Testis (tissue), 2 donors: ENCODE measurements at regions not wholly inside any gene's neighbourhood (a gene's known extent, or its start where the extent isn't known, plus 50 kb on each side); places are given as distances from the start of the nearest gene placed in this dataset.

Source experiments
- DNase-seq: peaks from one replicate; pipeline ENCODE4 v3.0.0-alpha.2; 2019
- H3K27ac ChIP-seq, 2 donors: fragments of 200-600 bp; sonication (generic); one replicate each; pipeline ENCODE4 v1.5.1; 2019
- H3K27me3 ChIP-seq: fragments of 200-600 bp; sonication (generic); one replicate; pipeline ENCODE4 v1.5.1; 2019
- H3K36me3 ChIP-seq: fragments of 200-600 bp; sonication (generic); one replicate; pipeline ENCODE4 v1.5.1; 2017; ENCODE audit warnings: low read depth; ENCODE audit errors: missing control alignments
- H3K4me1 ChIP-seq: fragments of 200-600 bp; sonication (generic); one replicate; pipeline ENCODE4 v1.5.1; 2019
- H3K4me3 ChIP-seq, 2 donors: fragments of 200-600 bp; sonication (generic); one replicate each; pipeline ENCODE4 v1.5.1; 2017 to 2019
- H3K9me3 ChIP-seq: fragments of 200-600 bp; sonication (generic); one replicate; pipeline ENCODE4 v1.5.1; 2017
- CTCF ChIP-seq, 3 experiments: fragments of 450-650 bp in 2 of 3; fragments of 200-600 bp in 1 of 3; sonication (generic) in 1 of 3; IDR thresholded peaks; one replicate each; pipeline ENCODE4 v1.5.1; 2016 to 2019; ENCODE audit warnings: antibody characterized with exemption in 3 of 3, mild to moderate bottlenecking in 2 of 3, moderate library complexity in 1 of 3
- POLR2A ChIP-seq: fragments of 450-650 bp; IDR thresholded peaks from one replicate; pipeline ENCODE4 v1.6.1; 2017; ENCODE audit warnings: antibody characterized with exemption, mild to moderate bottlenecking, moderate library complexity
- WGBS, 2 donors: methylation state at CpG; one replicate each; pipeline ENCODE4 v1.1.5; 2018; 5-methylcytosine and 5-hydroxymethylcytosine counted together
- intact Hi-C: fragments of 100-400 bp; cut with DNase I; formaldehyde crosslinking; loops from one replicate; pipeline ENCODE4 v1.15.1; 2023; ENCODE audit warnings: low total_unique reads

GRCh38 chr2:58769111-58769863 is 528.2 kb upstream of the FANCL start:
- Histone ChIP-seq H3K36me3 (no peaks in the 10 kb centered on the region), H3K27me3 (no peaks in the 10 kb centered on the region), H3K9me3 (no peaks in the 10 kb centered on the region), H3K27ac (no peak overlapping the region), H3K4me3 (no peak overlapping the region), H3K4me1 (no peaks in the 10 kb centered on the region)
- TF ChIP-seq CTCF (IDR thresholded peaks at IDR 0.05) (no peak), POLR2A (no peak)
- 60 to 67% methylated on average over 14 of the region's 14 CpGs for WGBS, 2 donors
- DNase-seq, result no peak
- intact Hi-C loops, result no loop called here

GRCh38 chr2:58768715-58769080 is 527.6 kb upstream of the FANCL start:
- H3K27ac ChIP-seq, result no peak overlapping the region
- no peak for TF ChIP-seq POLR2A
- no peak for TF ChIP-seq CTCF (IDR thresholded peaks at IDR 0.05)
- no peaks in the 10 kb centered on the region for H3K27me3 ChIP-seq
- WGBS, 2 donors, result 86 to 88% methylated on average over 4 of the region's 4 CpGs
- no peaks in the 10 kb centered on the region for H3K9me3 ChIP-seq
- intact Hi-C loops, result no loop called here
- no peaks in the 10 kb centered on the region for H3K4me1 ChIP-seq
- H3K4me3 ChIP-seq, result no peak overlapping the region
- H3K36me3 ChIP-seq, result no peaks in the 10 kb centered on the region
- no peak for DNase-seq

GRCh38 chr2:58767828-58768714 is 526.9 kb upstream of the FANCL start:
- Histone ChIP-seq H3K9me3 (no peaks in the 10 kb centered on the region), H3K27me3 (no peaks in the 10 kb centered on the region), H3K4me3 (no peak overlapping the region), H3K36me3 (no peaks in the 10 kb centered on the region), H3K4me1 (no peaks in the 10 kb centered on the region), H3K27ac (no peak overlapping the region)
- intact Hi-C loops, result no loop called here
- 80 to 88% methylated on average over 10 of the region's 10 CpGs for WGBS, 2 donors
- TF ChIP-seq CTCF (IDR thresholded peaks at IDR 0.05) (no peak), POLR2A (no peak)
- no peak for DNase-seq

GRCh38 chr2:58764338-58765104 is 523.4 kb upstream of the FANCL start:
- no peak overlapping the region for H3K4me3 ChIP-seq
- no peak for DNase-seq
- H3K36me3 ChIP-seq, result no peaks in the 10 kb centered on the region
- H3K27me3 ChIP-seq, result no peaks in the 10 kb centered on the region
- H3K4me1 ChIP-seq, result no peaks in the 10 kb centered on the region
- intact Hi-C loops, result no loop called here
- no peaks in the 10 kb centered on the region for H3K9me3 ChIP-seq
- WGBS, 2 donors, result 69 to 82% methylated on average over 4 of the region's 4 CpGs
- no peak for TF ChIP-seq CTCF (IDR thresholded peaks at IDR 0.05)
- no peak for TF ChIP-seq POLR2A
- H3K27ac ChIP-seq, result no peak overlapping the region
